Hippocampal formation (tissue), 2 donors: ENCODE measurements at regions not wholly inside any gene's neighbourhood (a gene's known extent, or its start where the extent isn't known, plus 50 kb on each side); places are given as distances from the start of the nearest gene placed in this dataset.

Experiments used
- DNase-seq, 2 donors: peaks; one replicate each; lab custom pipeline; 2025; lab: John Stamatoyannopoulos, UW

GRCh38 chr5:2184563-2185540, 302.1 kb upstream of the IRX4 start:
- no peak for DNase-seq

DNA sequence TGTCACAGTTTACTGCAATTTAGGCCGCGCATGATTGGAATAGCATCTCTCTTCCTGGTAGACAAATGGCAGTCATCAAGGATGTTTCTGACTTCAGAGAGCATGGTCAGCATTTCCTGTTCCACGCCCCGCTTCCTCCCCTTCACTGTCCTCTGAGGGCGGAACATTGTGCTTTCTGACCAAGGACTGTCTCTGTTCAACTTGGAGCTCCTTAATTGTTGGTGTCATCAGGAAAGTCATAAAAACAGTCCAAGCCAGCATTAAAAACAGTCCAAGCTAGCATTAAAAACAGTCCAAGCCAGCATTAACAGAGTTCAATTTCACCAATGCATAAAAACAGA, 301.3 kb upstream of the IRX4 start:
- no peak for DNase-seq

- DNase-seq = no peak
These were observed 300.7 kb upstream of the IRX4 start for GRCh38 chr5:2183154-2184025.

GRCh38 chr5:2182020-2182419, 299.3 kb upstream of the IRX4 start:
- no peak for DNase-seq

- DNase-seq = no peak
These were observed 298.8 kb upstream of the IRX4 start for GRCh38 chr5:2181557-2181956.

DNA sequence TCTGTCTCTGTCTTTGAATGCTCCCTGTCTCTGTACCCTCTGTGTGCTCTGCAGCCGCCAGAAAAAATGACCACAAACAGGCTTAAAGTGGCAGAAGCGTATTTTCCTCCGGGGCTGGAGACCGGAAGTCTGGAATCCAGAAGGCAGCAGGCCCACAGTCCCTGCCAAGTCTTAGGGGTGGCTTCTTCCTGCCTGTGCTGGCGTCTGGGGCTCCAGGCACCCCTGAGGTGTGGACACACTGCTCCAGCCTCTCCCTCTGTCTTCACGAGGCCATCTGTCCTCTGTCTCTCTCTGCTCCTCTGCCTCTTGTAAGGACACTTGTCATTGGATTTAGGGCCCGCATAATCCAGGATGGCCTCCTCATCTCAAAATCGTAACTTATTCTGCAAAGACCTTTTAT, 298.4 kb upstream of the IRX4 start:
- DNase-seq = no peak

- no peak for DNase-seq
These were observed 297.7 kb upstream of the IRX4 start for GRCh38 chr5:2180456-2180855.

- no peak for DNase-seq
These were observed 297.1 kb upstream of the IRX4 start for GRCh38 chr5:2179861-2180260.

- no peak for DNase-seq
These were observed 295.8 kb upstream of the IRX4 start for GRCh38 chr5:2178528-2178927.

GRCh38 chr5:2178071-2178477, 295.3 kb upstream of the IRX4 start:
- DNase-seq = no peak

DNA sequence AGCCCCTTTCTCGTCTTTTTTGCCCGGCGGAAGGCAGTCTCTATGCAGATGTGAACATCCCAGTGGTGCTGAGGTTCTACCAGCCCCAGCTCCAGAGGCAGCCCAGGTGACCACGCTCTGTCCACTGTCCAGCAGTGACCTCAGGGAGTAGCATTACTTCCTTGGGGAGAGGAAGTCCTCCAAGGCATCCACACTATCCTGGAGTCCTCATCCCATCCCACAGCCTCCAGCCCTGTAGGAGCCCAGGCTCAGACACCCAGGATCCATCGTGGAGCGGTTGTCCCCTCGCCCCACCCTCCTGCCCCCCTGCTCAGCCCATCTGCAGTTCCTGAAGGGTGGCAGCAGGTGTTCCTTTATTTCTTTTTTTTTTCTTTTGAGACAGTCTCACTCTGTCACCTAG, 294.5 kb upstream of the IRX4 start:
- DNase-seq = no peak

DNA sequence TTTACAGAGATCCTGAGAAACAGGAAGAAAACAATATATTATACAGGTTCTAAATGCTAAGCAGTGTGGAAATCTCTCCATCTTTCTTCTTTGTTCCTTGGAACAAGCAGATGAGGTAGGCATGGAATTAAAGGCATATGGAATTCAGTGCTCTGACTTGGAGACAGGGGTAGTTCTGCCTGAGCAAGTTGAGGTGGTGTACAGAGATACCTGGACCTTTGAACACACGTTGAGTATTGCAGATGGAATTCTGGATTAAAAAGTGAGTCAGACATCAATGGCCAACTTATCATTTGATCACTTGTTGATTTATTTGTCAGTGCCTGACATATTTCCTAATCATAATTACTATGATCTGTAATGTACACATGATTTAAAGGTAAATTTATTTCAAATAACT, 293.9 kb upstream of the IRX4 start:
- no peak for DNase-seq

- no peak for DNase-seq
These were observed 293.2 kb upstream of the IRX4 start for GRCh38 chr5:2175842-2176404.

GRCh38 chr5:2175041-2175440, 292.3 kb upstream of the IRX4 start:
- DNase-seq = no peak

GRCh38 chr5:2174538-2174937, 291.8 kb upstream of the IRX4 start:
- no peak for DNase-seq

DNA sequence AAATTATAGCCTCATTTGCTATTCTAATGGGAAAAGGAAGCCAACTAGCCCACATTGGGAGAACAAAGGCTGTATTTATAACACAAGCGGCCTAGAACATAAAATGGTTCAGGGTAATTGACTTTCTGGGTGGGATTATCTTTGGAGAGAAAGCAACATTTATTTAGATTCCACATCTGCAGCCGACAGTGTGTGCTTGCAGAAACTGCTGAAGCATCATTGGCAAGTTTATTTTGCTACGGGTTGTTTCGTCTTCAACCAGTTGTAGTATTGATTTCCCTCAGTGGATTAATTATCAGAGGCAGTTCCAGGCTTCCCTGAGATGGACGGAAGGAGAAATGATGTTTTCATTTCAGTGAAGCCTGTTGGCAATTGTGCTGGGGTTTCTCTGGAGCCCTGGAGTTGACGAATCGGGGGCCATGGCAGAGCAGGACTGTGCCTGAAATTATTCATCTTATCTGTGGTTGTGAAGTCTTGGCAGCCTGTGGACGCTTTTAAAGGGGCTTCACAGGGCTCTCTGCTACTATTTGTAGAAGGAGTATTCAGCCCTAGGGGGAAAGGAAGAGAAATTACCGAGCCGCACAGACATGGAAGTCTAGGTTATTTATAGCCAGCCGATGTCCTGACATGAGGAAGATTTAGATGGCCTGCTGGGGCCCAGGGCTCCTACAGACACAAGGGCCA, 290.6 kb upstream of the IRX4 start:
- DNase-seq = no peak

DNA sequence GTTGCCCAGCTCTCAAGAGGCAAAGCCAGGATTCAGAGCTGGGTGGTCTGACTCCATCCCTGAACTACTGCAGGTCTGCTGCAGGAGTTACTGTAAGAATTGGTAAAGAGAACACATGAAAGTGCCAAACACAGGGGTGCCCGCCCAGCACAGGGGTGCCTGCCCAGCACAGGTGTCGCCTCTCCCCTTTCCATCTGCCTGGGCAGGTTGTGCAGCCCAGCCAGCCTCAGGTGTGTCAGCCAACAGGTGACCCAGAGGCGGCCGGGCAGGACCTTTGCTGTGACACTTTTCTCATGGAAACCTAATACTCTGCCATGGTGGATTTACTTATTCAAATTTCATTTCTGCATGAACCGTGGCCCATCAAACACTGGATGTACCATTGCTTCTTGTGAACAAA, 289.7 kb upstream of the IRX4 start:
- DNase-seq = no peak

GRCh38 chr5:2170761-2171160, 288.0 kb upstream of the IRX4 start:
- no peak for DNase-seq

- no peak for DNase-seq
These were observed 287.4 kb upstream of the IRX4 start for GRCh38 chr5:2169850-2170760.

DNA sequence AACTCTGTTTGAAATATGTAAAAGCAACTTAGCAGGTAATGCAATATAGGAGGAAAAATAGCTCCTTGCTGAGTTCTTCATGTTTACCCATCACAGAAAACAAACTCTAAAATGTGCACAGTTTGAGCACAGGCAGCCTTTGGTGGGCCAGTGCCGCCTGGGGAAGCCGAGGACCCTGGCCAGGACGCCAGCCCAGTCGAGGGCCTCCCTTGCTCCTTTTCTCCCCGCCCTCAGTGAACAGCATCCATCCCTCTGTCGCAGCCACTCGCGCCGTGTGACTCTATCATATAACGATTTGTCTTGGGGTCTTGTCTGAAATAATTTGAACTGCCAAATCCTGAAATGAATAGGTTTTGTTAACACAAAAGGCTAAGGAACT, 286.7 kb upstream of the IRX4 start:
- DNase-seq = no peak
